ENCODE measurements at regions not wholly inside any gene's neighbourhood (a gene's known extent, or its start where the extent isn't known, plus 50 kb on each side); places are given as distances from the start of the nearest gene placed in this dataset.

DNA sequence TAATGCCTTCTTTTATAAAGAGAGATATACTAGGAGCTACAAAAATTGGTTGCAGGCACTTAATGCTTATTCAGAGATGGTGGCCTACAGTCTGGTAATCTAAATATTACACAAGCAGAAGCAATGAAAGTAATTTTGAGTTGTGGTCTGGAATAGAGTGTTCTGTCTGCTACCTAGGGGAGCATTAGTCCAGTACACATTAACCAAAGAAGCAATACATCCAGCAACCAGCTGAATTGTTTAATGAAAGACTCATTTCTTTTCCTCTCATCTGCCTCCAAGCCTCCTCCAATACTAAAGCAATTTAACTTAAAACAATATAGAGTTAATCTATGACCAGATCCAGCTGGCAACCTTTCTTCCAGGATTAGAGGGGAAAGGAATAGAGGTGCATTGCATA lies 877.1 kb upstream of the CNTN5 start:
- ChIA-PET CTCF (ENCODE audit: low intra/inter-chr PET ratio) (no interaction called here), POLR2A (no interaction called here)
- no peak for FAIRE-seq
- in situ Hi-C loops (cut with MboI) (no loop called here), intact Hi-C loops (cut with micrococcal nuclease) (no loop called here)
- Histone ChIP-seq H3K4me1 (replicated peaks in 1 of 2; ENCODE audit: control insufficient read depth in 2 of 2, insufficient read depth in 2 of 2, low read length in 2 of 2) (no peaks in the 10 kb centered on the region), H3K36me3 (ENCODE audit: control insufficient read depth, insufficient read depth, low read length) (no peaks in the 10 kb centered on the region), H3K4me3 (no peak overlapping the region), H3K4me2 (ENCODE audit: insufficient read depth, low read length) (no peak overlapping the region), H2AFZ (ENCODE audit: low read depth, low read length) (no peak overlapping the region), H3K9me3 (replicated peaks; ENCODE audit: control insufficient read depth, insufficient read depth, low read depth, low read length) (peaks cover 11% of the 10 kb centered on the region), H3K9ac (ENCODE audit: insufficient read depth in 1 of 2, low read depth in 2 of 2, low read length in 2 of 2) (no peak overlapping the region), H4K20me1 (replicated peaks; ENCODE audit: control insufficient read depth, insufficient read depth, low read length) (no peaks in the 10 kb centered on the region), H3K27me3 (ENCODE audit: control insufficient read depth in 2 of 2, insufficient read depth in 2 of 2, low read length in 2 of 2) (no peaks in the 10 kb centered on the region), H3K27ac (ENCODE audit: extremely low read depth, low read depth, low read length) (no peak overlapping the region), H3K79me2 (ENCODE audit: control insufficient read depth, insufficient read depth, low read length) (no peaks in the 10 kb centered on the region), H3K9me1 (ENCODE audit: control insufficient read depth, insufficient read depth, low read length) (no peaks in the 10 kb centered on the region)
- ATAC-seq: no peak
- BruUV-seq (replicated peaks): no TSS peak
- DNase-seq (ENCODE audit: extremely low read depth in 1 of 4, low spot score in 3 of 4): no peak
- TF ChIP-seq E2F8 (IDR thresholded peaks at IDR 0.05; ENCODE audit: low read depth, partially characterized antibody): no peak
- TF ChIP-seq EP300 (IDR thresholded peaks at IDR 0.05; ENCODE audit: low read length): no peak
- no peak for TF ChIP-seq CSDE1 (IDR thresholded peaks at IDR 0.05)
- no peak for TF ChIP-seq ZNF398 (CRISPR knock-in tag; IDR thresholded peaks at IDR 0.05)
- TF ChIP-seq ZNF316 (IDR thresholded peaks at IDR 0.05): no peak
- TF ChIP-seq SLC30A9 (CRISPR knock-in tag; IDR thresholded peaks at IDR 0.05): no peak
- TF ChIP-seq FOSL1 (tag; conservative IDR thresholded peaks at IDR 0.05): no peak
- no peak for TF ChIP-seq RAD21 (CRISPR knock-in tag; conservative IDR thresholded peaks at IDR 0.05 in 1 of 2, IDR thresholded peaks at IDR 0.05 in 1 of 2)
- TF ChIP-seq, protein P1, sequence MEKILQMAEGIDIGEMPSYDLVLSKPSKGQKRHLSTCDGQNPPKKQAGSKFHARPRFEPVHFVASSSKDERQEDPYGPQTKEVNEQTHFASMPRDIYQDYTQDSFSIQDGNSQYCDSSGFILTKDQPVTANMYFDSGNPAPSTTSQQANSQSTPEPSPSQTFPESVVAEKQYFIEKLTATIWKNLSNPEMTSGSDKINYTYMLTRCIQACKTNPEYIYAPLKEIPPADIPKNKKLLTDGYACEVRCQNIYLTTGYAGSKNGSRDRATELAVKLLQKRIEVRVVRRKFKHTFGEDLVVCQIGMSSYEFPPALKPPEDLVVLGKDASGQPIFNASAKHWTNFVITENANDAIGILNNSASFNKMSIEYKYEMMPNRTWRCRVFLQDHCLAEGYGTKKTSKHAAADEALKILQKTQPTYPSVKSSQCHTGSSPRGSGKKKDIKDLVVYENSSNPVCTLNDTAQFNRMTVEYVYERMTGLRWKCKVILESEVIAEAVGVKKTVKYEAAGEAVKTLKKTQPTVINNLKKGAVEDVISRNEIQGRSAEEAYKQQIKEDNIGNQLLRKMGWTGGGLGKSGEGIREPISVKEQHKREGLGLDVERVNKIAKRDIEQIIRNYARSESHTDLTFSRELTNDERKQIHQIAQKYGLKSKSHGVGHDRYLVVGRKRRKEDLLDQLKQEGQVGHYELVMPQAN (IDR thresholded peaks at IDR 0.05; ENCODE audit: borderline replicate concordance): no peak
- TF ChIP-seq, protein P2, sequence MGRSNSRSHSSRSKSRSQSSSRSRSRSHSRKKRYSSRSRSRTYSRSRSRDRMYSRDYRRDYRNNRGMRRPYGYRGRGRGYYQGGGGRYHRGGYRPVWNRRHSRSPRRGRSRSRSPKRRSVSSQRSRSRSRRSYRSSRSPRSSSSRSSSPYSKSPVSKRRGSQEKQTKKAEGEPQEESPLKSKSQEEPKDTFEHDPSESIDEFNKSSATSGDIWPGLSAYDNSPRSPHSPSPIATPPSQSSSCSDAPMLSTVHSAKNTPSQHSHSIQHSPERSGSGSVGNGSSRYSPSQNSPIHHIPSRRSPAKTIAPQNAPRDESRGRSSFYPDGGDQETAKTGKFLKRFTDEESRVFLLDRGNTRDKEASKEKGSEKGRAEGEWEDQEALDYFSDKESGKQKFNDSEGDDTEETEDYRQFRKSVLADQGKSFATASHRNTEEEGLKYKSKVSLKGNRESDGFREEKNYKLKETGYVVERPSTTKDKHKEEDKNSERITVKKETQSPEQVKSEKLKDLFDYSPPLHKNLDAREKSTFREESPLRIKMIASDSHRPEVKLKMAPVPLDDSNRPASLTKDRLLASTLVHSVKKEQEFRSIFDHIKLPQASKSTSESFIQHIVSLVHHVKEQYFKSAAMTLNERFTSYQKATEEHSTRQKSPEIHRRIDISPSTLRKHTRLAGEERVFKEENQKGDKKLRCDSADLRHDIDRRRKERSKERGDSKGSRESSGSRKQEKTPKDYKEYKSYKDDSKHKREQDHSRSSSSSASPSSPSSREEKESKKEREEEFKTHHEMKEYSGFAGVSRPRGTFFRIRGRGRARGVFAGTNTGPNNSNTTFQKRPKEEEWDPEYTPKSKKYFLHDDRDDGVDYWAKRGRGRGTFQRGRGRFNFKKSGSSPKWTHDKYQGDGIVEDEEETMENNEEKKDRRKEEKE (IDR thresholded peaks at IDR 0.05; ENCODE audit: borderline replicate concordance in 1 of 2, control insufficient read depth in 1 of 2, low read depth in 2 of 2, low read length in 1 of 2): no peak
- no peak for TF ChIP-seq TAF15 (IDR thresholded peaks at IDR 0.05; ENCODE audit: low read depth, low read length)
- TF ChIP-seq ZNF778 (CRISPR knock-in tag; IDR thresholded peaks at IDR 0.05): no peak

Data from K562 (cell line).